Activated CD4-positive, alpha-beta T cell treated with anti-CD3 and anti-CD28 coated beads, Interleukin-2, Interleukin-4, amounts not matched to agents 100 ng/mL and 50 ng/mL, durations not matched to agents 16 hours and 8 hours (primary cell): ENCODE measurements at regions not wholly inside any gene's neighbourhood (a gene's known extent, or its start where the extent isn't known, plus 50 kb on each side); places are given as distances from the start of the nearest gene placed in this dataset.
"Not testable (repeated sequence)": the region's sequence is repeated elsewhere in the genome, so short reads cannot be mapped to it uniquely, and the experiment has no call there.

ENCODE experiments used
- DNase-seq: peaks from one replicate; pipeline ENCODE4 v3.0.0-alpha.2; 2020; ENCODE audit warnings: low spot score

- no peak for DNase-seq
Observed at GRCh38 chr1:157460381-157460780, 91.9 kb downstream of the FCRL5 start.

DNA sequence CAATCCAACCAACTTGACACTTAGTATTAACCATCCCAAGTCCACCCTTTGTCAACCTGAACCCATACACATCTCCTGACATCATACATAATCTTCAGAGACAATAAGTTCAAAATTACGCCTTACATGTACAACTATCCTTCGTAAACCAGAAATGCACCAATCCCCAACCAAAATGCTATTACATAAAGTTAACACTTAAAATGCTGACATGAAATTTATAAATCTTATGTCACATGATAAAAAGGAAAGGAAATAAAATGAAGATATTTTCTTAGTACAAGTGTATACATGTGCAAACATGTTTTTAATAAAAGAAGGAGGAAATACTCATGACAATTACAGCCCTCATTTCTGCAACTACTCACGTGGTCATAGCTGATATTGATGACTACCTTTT lies 95.0 kb downstream of the FCRL5 start:
- no peak for DNase-seq

DNA sequence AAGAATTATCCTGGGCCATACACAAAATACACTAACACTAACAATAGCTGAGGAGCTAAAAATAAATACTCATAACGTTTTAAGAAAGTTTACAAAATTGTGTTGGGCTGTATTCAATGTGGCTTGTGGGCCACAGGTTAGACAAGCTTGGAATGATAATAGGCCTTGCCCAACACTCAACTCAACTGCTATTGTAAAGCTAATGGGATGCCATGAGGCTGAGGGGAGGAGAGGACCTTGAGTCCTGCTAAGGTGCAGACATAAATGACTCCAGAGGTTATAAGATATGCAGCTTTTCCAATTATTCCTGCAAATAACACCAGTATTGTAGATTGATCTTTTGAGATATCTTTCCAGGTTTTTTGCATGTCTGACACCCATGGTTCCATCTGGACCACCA lies 97.0 kb downstream of the FCRL5 start:
- DNase-seq, result no peak

GRCh38 chr1:157450106-157450505 lies 102.2 kb downstream of the FCRL5 start:
- no peak for DNase-seq

GRCh38 chr1:157448636-157449035 lies 103.7 kb downstream of the FCRL5 start:
- DNase-seq, result no peak

DNA sequence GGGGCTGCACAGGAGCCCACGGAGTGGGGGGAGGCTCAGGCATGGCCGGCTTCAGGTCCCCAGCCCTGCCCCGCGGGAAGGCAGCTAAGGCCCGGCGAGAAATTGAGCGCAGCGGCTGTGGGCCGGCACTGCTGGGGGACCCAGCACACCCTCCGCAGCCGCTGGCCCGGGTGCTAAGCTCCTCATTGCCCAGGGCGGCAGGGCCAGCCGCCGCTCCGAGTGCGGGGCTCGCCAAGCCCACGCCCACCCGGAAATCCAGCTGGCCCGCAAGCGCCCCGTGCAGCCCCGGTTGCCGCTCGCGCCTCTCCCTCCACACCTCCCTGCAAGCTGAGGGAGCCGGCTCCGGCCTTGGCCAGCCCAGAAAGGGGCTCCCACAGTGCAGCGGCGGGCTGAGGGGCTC lies 106.0 kb downstream of the FCRL5 start:
- not testable (repeated sequence) for DNase-seq

DNA sequence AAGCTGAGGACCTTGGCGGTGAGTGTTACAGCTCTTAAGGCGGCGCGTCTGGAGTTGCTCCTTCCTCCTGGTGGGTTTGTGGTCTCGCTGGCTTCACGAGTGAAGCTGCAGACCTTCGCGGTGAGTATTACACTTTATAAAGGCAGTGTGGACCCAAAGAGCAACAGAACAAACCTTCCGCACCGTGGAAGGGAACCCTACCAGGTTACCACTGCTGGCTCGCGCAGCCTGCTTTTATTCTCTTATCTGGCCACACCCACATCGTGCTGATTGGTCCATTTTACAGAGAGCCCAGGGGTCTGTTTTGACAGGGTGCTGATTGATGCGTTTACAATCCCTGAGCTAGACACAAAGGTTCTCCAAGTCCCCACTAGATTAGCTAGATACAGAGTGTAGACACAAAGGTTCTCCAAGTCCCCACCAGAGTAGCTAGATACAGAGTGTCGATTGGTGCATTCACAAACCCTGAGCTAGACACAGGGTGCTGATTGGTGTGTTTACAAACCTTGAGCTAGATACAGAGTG lies 106.6 kb downstream of the FCRL5 start:
- DNase-seq, result not testable (repeated sequence)

GRCh38 chr1:157442065-157442464 lies 110.2 kb downstream of the FCRL5 start:
- no peak for DNase-seq

DNA sequence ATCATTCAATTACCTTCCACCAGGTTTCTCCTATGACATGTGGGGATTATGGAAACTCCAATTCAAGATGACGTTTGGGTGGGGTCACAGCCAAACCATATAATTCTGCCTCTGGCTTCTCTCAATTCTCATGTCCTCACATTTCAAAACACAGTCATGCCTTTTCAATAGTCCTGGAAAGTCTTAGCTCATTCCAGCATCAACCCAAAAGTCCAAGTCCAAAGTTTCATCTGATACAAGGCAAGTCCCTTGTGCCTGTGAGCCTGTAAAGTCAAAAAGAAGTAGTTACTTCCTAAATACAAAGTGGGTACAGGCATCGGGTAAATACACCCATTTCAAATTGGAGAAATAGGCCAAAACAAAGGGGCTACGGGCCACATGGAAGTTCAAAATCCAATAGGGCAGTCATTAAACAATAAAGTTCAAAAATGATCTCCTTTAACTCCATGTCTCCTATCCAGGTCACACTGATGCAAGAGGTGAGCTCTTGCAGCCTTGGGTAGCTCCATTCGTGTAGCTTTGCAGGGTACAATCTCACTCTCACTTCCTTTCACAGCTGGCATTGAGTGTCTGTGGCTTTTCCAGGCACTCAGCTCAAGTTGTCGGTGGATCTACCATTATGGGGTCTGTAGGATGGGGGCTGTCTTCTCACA lies 112.9 kb downstream of the FCRL5 start:
- no peak for DNase-seq

DNA sequence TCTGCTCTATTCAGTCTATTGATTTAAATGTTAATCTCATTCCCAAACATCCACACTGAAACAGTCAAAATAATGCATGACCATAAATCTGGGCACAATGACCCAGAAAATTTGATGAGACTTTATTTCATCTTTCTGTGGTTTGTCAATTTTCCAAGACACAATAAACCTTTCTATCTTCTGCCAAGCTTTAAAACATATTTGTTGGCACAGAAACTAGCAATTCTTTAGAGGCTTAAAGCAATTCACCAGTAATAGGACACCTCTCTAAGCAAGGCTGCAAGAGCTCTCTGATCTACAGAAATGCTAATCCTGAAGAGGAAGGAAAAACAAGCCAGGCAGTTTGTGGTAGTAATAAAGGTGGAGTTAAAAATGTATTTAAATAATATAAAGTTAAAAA lies 113.7 kb downstream of the FCRL5 start:
- no peak for DNase-seq

DNA sequence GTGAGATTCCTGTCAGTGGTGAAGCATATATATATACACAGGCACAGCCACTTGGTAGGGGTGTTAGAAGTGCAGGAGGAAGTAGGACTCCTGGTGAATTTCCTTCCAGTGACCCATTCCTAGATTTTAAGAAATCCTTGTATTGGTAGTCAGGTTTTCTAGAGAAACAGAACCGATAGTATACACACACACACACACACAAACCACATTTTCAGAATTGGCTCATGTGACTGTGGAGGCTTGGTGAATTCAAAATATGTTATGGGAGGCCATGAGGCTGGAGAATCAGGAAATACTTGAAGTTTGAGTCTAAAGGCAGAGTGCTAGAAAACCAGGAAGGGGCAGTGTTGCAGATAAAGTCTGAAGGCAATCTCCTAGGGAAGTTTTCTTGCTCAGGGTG lies 114.2 kb downstream of the FCRL5 start:
- DNase-seq, result no peak

DNA sequence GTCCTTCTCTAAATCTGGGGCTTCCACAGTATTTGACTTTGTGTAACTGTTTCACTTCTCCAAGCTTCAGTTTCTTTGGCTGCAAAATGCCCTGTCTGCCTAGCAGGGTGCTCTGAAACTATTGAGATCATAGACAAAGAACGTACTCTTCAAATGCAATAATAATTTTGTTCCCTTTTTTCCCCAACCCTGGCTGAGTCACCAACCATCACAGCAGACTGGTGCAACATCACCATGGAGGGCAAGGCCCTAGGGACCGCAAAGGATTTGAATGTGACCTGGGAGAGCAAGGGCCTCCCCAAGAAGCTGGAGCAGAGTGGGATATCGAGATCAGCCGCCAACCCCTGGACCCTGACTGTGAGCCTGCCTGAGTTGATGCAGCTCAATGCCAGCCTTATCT lies 115.0 kb downstream of the FCRL5 start:
- no peak for DNase-seq

- no peak for DNase-seq
Observed at GRCh38 chr1:157431751-157432150, 120.6 kb downstream of the FCRL5 start.

- DNase-seq, result no peak
Observed at GRCh38 chr1:157429601-157430240, 122.6 kb downstream of the FCRL5 start.

DNA sequence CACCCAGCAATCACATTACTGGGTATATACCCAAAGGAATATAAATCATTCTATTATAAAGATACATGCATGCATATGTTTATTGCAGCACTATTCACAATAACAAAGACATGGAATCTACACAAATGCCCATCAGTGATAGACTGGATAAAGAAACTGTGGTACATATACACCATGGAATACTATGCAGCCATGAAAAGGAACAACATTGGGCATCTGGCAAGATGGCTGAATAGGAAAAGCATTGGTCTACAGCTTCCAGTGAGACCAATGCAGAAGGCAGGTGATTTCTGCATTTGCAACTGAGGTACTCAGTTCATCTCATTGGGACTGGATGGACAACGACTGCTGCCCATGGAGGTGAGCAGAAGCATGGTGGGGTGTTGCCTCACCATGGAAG lies 128.6 kb downstream of the FCRL5 start:
- not testable (repeated sequence) for DNase-seq

DNA sequence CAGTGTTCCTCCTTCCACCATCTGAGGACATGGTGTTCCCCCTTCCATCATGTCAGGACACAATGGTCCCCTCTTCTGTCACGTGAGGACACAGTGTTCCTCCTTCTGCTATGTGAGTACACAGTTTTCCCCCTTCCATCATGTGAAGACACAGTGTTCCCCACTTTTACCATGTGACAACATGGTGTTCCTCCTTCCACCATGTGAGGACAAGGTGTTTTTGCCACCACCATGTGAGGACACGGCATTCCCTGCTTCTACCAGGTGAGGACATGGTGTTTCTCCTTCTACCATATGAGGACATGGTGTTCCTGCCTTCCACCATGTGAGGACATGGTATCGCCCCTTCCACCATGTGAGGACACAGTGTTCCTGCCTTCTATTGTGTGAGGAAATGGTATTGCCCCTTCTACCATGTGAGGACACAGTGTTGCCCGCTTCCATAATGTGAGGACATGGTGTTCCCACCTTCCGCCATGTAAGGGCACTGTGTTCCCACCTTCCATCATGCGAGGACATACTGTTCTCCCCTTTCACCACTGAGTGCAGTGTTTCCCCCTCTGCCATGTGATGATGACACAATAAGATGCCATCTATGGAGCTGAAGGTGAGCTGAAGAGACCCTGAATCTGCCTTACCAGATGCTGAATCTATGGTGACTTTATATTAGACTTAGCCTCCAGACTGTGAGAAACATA lies 132.3 kb downstream of the FCRL5 start:
- no peak for DNase-seq

DNA sequence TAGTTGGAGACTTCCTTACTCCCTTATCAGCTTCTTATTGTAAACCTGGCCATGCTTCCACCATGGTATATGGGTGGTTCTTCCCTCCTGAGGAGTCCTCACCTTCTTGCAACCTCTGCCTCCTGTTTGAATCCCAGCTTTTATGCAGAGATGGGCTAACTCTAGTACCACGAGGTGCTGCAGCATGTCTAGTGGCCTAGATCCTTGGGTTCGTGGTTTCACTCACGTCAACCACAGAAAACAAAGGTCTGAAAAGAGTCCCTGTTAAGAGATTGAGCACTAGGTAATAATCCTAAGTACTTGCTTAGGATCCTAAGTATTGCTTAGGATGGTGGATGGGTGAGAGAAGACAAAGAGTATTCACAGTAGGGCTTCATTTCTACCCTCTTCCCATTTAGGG lies 133.7 kb downstream of the FCRL5 start:
- DNase-seq, result no peak

DNA sequence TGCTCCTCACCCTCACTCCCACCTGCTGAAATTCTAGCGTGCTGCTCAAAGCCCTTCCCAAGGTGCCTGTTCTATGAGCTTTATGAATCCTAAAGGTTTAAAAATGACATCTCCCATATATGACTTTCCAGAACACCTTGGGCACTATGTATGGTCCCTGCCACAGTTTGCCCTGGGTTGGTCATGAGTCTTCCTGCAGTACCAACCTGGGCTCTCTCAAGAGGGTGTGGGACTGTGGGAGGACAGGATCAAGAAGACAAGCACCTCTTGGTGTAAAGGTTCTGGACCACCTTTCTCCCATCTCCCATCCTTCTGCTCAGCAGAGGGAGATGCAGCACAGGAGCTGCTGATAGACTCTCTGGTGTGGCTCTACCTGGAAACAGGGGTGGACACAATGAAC lies 134.1 kb downstream of the FCRL5 start:
- DNase-seq, result no peak

DNA sequence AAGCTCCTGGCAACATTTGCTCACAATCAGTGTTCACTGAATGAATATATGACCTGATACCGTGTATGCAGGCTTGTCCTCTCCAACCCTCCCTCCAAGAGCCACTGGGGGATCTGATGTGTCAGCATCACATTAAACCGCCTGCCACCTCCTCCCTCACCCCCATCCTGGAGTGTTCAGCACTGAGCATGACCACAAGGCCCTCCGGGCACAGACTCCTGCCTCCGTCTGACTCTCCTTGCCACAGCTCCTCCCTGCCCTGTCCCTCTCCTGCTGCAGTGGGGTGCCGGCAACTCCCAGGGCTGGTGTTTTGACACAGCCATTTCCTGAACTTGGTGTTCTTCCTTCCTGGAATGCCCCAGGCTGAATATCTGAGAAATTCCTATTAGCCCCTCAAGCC lies 136.7 kb downstream of the FCRL5 start:
- no peak for DNase-seq

GRCh38 chr1:157412308-157412707 lies 140.0 kb downstream of the FCRL5 start:
- no peak for DNase-seq

DNA sequence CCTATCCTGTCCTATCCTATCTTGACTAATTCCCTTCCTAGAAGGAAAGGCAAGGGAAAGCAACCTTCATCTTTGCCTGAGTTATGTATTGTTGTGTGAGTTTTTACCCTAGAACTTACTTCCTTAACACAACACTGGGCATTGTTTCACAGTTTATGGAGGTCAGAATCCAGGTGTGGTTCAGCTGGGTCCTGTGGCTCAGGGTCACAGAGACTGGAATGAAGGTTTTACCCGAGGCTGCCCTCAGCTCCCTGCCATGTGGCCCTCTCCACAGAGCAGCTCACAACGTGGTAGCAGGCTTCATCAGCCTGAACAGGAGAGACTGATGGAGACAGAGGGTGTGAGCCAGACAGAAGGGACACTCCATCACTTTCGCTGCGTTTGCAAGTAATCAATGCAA lies 140.5 kb downstream of the FCRL5 start:
- DNase-seq, result no peak

DNA sequence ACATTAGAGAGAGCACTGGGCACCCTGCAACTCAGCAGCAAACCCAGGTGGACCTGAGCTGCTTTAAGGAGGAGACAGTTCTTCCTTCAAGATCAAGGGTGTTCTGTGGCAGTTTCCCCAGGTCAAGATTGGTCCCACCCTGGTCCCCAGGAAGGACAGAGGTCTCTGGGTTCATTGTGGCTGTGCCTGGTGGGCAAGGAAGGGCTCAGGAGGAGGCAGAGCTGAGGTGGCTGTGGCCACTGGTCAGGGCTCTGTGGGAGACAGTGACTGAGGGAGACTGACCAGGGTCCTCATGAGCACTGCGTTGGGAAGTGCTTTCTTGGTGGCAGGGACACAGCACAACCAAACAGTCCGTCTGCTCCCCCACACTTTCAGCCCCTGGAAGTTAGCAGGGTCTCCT lies 141.3 kb downstream of the FCRL5 start:
- DNase-seq, result no peak

GRCh38 chr1:157410457-157410856 lies 141.9 kb downstream of the FCRL5 start:
- DNase-seq, result no peak
